Breast epithelium (tissue), 3 donors: ENCODE measurements at regions not wholly inside any gene's neighbourhood (a gene's known extent, or its start where the extent isn't known, plus 50 kb on each side); places are given as distances from the start of the nearest gene placed in this dataset.

ENCODE experiments used
- CTCF ChIP-seq, 3 donors: fragments of 450-650 bp; IDR thresholded peaks; one replicate each; pipeline ENCODE4 v1.5.1; 2016 to 2017; ENCODE audit warnings: antibody characterized with exemption in 3 of 3, mild to moderate bottlenecking in 3 of 3, moderate library complexity in 3 of 3
- POLR2A ChIP-seq: fragments of 450-650 bp; IDR thresholded peaks from one replicate; pipeline ENCODE4 v1.6.1; 2016; ENCODE audit warnings: antibody characterized with exemption, mild to moderate bottlenecking, moderate library complexity

- TF ChIP-seq POLR2A (no peak), CTCF (IDR thresholded peaks at IDR 0.05) (no peak)
These were observed 151.6 kb downstream of the KCNA5 start for GRCh38 chr12:5195244-5195643.
